ENCODE measurements at regions not wholly inside any gene's neighbourhood (a gene's known extent, or its start where the extent isn't known, plus 50 kb on each side); places are given as distances from the start of the nearest gene placed in this dataset.

GRCh38 chr6:66390393-66390792 is 683.4 kb upstream of the EYS start:
- Histone ChIP-seq H3K4me3 (ENCODE audit: low read length) (no peak overlapping the region), H2AFZ (ENCODE audit: low read length) (no peak overlapping the region), H3K36me3 (ENCODE audit: insufficient read depth, low read length) (no peaks in the 10 kb centered on the region), H3K9me3 (ENCODE audit: low read length) (no peaks in the 10 kb centered on the region), H3K27me3 (ENCODE audit: low read length) (no peaks in the 10 kb centered on the region), H4K20me1 (ENCODE audit: insufficient read depth, low read depth, low read length) (no peaks in the 10 kb centered on the region), H3K4me2 (ENCODE audit: low read depth, low read length, poor library complexity, severe bottlenecking) (no peak overlapping the region), H3K27ac (ENCODE audit: low read length) (no peak overlapping the region), H3K79me2 (ENCODE audit: low read length) (no peaks in the 10 kb centered on the region), H3K9ac (ENCODE audit: low read length) (no peak overlapping the region), H3K4me1 (ENCODE audit: low read length) (no peaks in the 10 kb centered on the region), H3K9me2 (replicated peaks; ENCODE audit: insufficient read depth, low read length) (no peaks in the 10 kb centered on the region)
- no peak for DNase-seq

- Histone ChIP-seq H4K20me1 (ENCODE audit: insufficient read depth, low read depth, low read length) (no peaks in the 10 kb centered on the region), H3K79me2 (ENCODE audit: low read length) (no peaks in the 10 kb centered on the region), H3K9ac (ENCODE audit: low read length) (no peak overlapping the region), H3K4me1 (ENCODE audit: low read length) (no peaks in the 10 kb centered on the region), H2AFZ (ENCODE audit: low read length) (no peak overlapping the region), H3K36me3 (ENCODE audit: insufficient read depth, low read length) (no peaks in the 10 kb centered on the region), H3K4me3 (ENCODE audit: low read length) (no peak overlapping the region), H3K4me2 (ENCODE audit: low read depth, low read length, poor library complexity, severe bottlenecking) (no peak overlapping the region), H3K27me3 (ENCODE audit: low read length) (no peaks in the 10 kb centered on the region), H3K9me3 (ENCODE audit: low read length) (no peaks in the 10 kb centered on the region), H3K9me2 (replicated peaks; ENCODE audit: insufficient read depth, low read length) (no peaks in the 10 kb centered on the region), H3K27ac (ENCODE audit: low read length) (no peak overlapping the region)
- no peak for DNase-seq
Observed at GRCh38 chr6:66376001-66376400, 669.0 kb upstream of the EYS start.

- H4K20me1 ChIP-seq (ENCODE audit: insufficient read depth, low read depth, low read length): no peaks in the 10 kb centered on the region
- H3K36me3 ChIP-seq (ENCODE audit: insufficient read depth, low read length): no peaks in the 10 kb centered on the region
- no peaks in the 10 kb centered on the region for H3K9me3 ChIP-seq (ENCODE audit: low read length)
- H3K27me3 ChIP-seq (ENCODE audit: low read length): no peaks in the 10 kb centered on the region
- no peak overlapping the region for H3K4me2 ChIP-seq (ENCODE audit: low read depth, low read length, poor library complexity, severe bottlenecking)
- H3K9ac ChIP-seq (ENCODE audit: low read length): no peak overlapping the region
- H3K27ac ChIP-seq (ENCODE audit: low read length): no peak overlapping the region
- DNase-seq: no peak
- no peaks in the 10 kb centered on the region for H3K4me1 ChIP-seq (ENCODE audit: low read length)
- no peak overlapping the region for H2AFZ ChIP-seq (ENCODE audit: low read length)
- no peak overlapping the region for H3K4me3 ChIP-seq (ENCODE audit: low read length)
- no peaks in the 10 kb centered on the region for H3K79me2 ChIP-seq (ENCODE audit: low read length)
- H3K9me2 ChIP-seq (replicated peaks; ENCODE audit: insufficient read depth, low read length): 0 out of 2 replicates have a peak, but pooled peaks cover 3% of the 10 kb centered on the region
Observed at GRCh38 chr6:66369407-66369806, 662.4 kb upstream of the EYS start.

- 0 out of 2 replicates have a peak, but pooled peaks cover 3% of the 10 kb centered on the region for H3K9me2 ChIP-seq (replicated peaks; ENCODE audit: insufficient read depth, low read length)
Observed at GRCh38 chr6:66362888-66363287, 655.9 kb upstream of the EYS start.

GRCh38 chr6:66361886-66362285 is 654.9 kb upstream of the EYS start:
- Histone ChIP-seq H3K4me3 (ENCODE audit: low read length) (no peak overlapping the region), H3K9me3 (ENCODE audit: low read length) (no peaks in the 10 kb centered on the region), H3K27me3 (ENCODE audit: low read length) (no peaks in the 10 kb centered on the region), H3K4me2 (ENCODE audit: low read depth, low read length, poor library complexity, severe bottlenecking) (no peak overlapping the region), H2AFZ (ENCODE audit: low read length) (no peak overlapping the region), H3K27ac (ENCODE audit: low read length) (no peak overlapping the region), H4K20me1 (ENCODE audit: insufficient read depth, low read depth, low read length) (no peaks in the 10 kb centered on the region), H3K9ac (ENCODE audit: low read length) (no peak overlapping the region), H3K79me2 (ENCODE audit: low read length) (no peaks in the 10 kb centered on the region), H3K4me1 (ENCODE audit: low read length) (no peaks in the 10 kb centered on the region), H3K36me3 (ENCODE audit: insufficient read depth, low read length) (no peaks in the 10 kb centered on the region), H3K9me2 (replicated peaks; ENCODE audit: insufficient read depth, low read length) (0 out of 2 replicates have a peak, but pooled peaks cover 3% of the 10 kb centered on the region)
- DNase-seq: no peak

More at GRCh38 chr6:66362888-66363287, 655.9 kb upstream of the EYS start:
- no peak for DNase-seq
- Histone ChIP-seq H2AFZ (ENCODE audit: low read length) (no peak overlapping the region), H3K79me2 (ENCODE audit: low read length) (no peaks in the 10 kb centered on the region), H4K20me1 (ENCODE audit: insufficient read depth, low read depth, low read length) (no peaks in the 10 kb centered on the region), H3K4me3 (ENCODE audit: low read length) (no peak overlapping the region), H3K27me3 (ENCODE audit: low read length) (no peaks in the 10 kb centered on the region), H3K27ac (ENCODE audit: low read length) (no peak overlapping the region), H3K9ac (ENCODE audit: low read length) (no peak overlapping the region), H3K36me3 (ENCODE audit: insufficient read depth, low read length) (no peaks in the 10 kb centered on the region), H3K4me1 (ENCODE audit: low read length) (no peaks in the 10 kb centered on the region), H3K9me3 (ENCODE audit: low read length) (no peaks in the 10 kb centered on the region), H3K4me2 (ENCODE audit: low read depth, low read length, poor library complexity, severe bottlenecking) (no peak overlapping the region)

GRCh38 chr6:66357781-66358180 is 650.8 kb upstream of the EYS start:
- H3K9me2 ChIP-seq (replicated peaks; ENCODE audit: insufficient read depth, low read length): no peaks in the 10 kb centered on the region
- H3K9me3 ChIP-seq (ENCODE audit: low read length): no peaks in the 10 kb centered on the region
- no peak overlapping the region for H3K4me2 ChIP-seq (ENCODE audit: low read depth, low read length, poor library complexity, severe bottlenecking)
- H3K27ac ChIP-seq (ENCODE audit: low read length): no peak overlapping the region
- no peak overlapping the region for H2AFZ ChIP-seq (ENCODE audit: low read length)
- DNase-seq: no peak
- H4K20me1 ChIP-seq (ENCODE audit: insufficient read depth, low read depth, low read length): no peaks in the 10 kb centered on the region
- no peaks in the 10 kb centered on the region for H3K27me3 ChIP-seq (ENCODE audit: low read length)
- no peaks in the 10 kb centered on the region for H3K4me1 ChIP-seq (ENCODE audit: low read length)
- H3K79me2 ChIP-seq (ENCODE audit: low read length): no peaks in the 10 kb centered on the region
- no peak overlapping the region for H3K9ac ChIP-seq (ENCODE audit: low read length)
- H3K36me3 ChIP-seq (ENCODE audit: insufficient read depth, low read length): no peaks in the 10 kb centered on the region
- no peak overlapping the region for H3K4me3 ChIP-seq (ENCODE audit: low read length)

GRCh38 chr6:66355471-66355870 is 648.4 kb upstream of the EYS start:
- DNase-seq: no peak
- no peaks in the 10 kb centered on the region for H3K36me3 ChIP-seq (ENCODE audit: insufficient read depth, low read length)
- H3K79me2 ChIP-seq (ENCODE audit: low read length): no peaks in the 10 kb centered on the region
- no peaks in the 10 kb centered on the region for H3K9me2 ChIP-seq (replicated peaks; ENCODE audit: insufficient read depth, low read length)
- no peaks in the 10 kb centered on the region for H3K9me3 ChIP-seq (ENCODE audit: low read length)
- H3K4me1 ChIP-seq (ENCODE audit: low read length): no peaks in the 10 kb centered on the region
- no peak overlapping the region for H3K4me2 ChIP-seq (ENCODE audit: low read depth, low read length, poor library complexity, severe bottlenecking)
- H3K27ac ChIP-seq (ENCODE audit: low read length): no peak overlapping the region
- no peak overlapping the region for H3K9ac ChIP-seq (ENCODE audit: low read length)
- no peak overlapping the region for H2AFZ ChIP-seq (ENCODE audit: low read length)
- H3K27me3 ChIP-seq (ENCODE audit: low read length): no peaks in the 10 kb centered on the region
- H3K4me3 ChIP-seq (ENCODE audit: low read length): no peak overlapping the region
- no peaks in the 10 kb centered on the region for H4K20me1 ChIP-seq (ENCODE audit: insufficient read depth, low read depth, low read length)

GRCh38 chr6:66344796-66345195 is 637.8 kb upstream of the EYS start:
- Histone ChIP-seq H4K20me1 (ENCODE audit: insufficient read depth, low read depth, low read length) (no peaks in the 10 kb centered on the region), H3K27me3 (ENCODE audit: low read length) (no peaks in the 10 kb centered on the region), H3K9me3 (ENCODE audit: low read length) (no peaks in the 10 kb centered on the region; the same call in 1 of the 2 replicates), H2AFZ (ENCODE audit: low read length) (no peak overlapping the region), H3K4me3 (ENCODE audit: low read length) (no peak overlapping the region), H3K9me2 (replicated peaks; ENCODE audit: insufficient read depth, low read length) (no peaks in the 10 kb centered on the region), H3K79me2 (ENCODE audit: low read length) (no peaks in the 10 kb centered on the region), H3K9ac (ENCODE audit: low read length) (no peak overlapping the region), H3K27ac (ENCODE audit: low read length) (no peak overlapping the region), H3K4me2 (ENCODE audit: low read depth, low read length, poor library complexity, severe bottlenecking) (no peak overlapping the region), H3K4me1 (ENCODE audit: low read length) (no peaks in the 10 kb centered on the region), H3K36me3 (ENCODE audit: insufficient read depth, low read length) (no peaks in the 10 kb centered on the region)
- no peak for DNase-seq

GRCh38 chr6:66340736-66341135 is 633.7 kb upstream of the EYS start:
- no peak overlapping the region for H3K27ac ChIP-seq (ENCODE audit: low read length)

More at GRCh38 chr6:66340736-66341135, 633.7 kb upstream of the EYS start:
- Histone ChIP-seq H4K20me1 (ENCODE audit: insufficient read depth, low read depth, low read length) (no peaks in the 10 kb centered on the region), H2AFZ (ENCODE audit: low read length) (no peak overlapping the region), H3K9ac (ENCODE audit: low read length) (no peak overlapping the region), H3K79me2 (ENCODE audit: low read length) (no peaks in the 10 kb centered on the region), H3K4me2 (ENCODE audit: low read depth, low read length, poor library complexity, severe bottlenecking) (no peak overlapping the region), H3K4me1 (ENCODE audit: low read length) (no peaks in the 10 kb centered on the region), H3K4me3 (ENCODE audit: low read length) (no peak overlapping the region), H3K9me3 (ENCODE audit: low read length) (no peaks in the 10 kb centered on the region; the same call in 1 of the 2 replicates), H3K27me3 (ENCODE audit: low read length) (no peaks in the 10 kb centered on the region), H3K36me3 (ENCODE audit: insufficient read depth, low read length) (no peaks in the 10 kb centered on the region), H3K9me2 (replicated peaks; ENCODE audit: insufficient read depth, low read length) (no peaks in the 10 kb centered on the region)
- no peak for DNase-seq

Data from Karpas-422 (cell line).